GM21423 (cell line): ENCODE measurements at regions not wholly inside any gene's neighbourhood (a gene's known extent, or its start where the extent isn't known, plus 50 kb on each side); places are given as distances from the start of the nearest gene placed in this dataset.
"Not testable (repeated sequence)": the region's sequence is repeated elsewhere in the genome, so short reads cannot be mapped to it uniquely, and the experiment has no call there.

Experiments
- ATAC-seq: cut with Tn5 transposase; IDR thresholded peaks from one replicate; pipeline ENCODE4 v1.9.1; 2021; ENCODE audit warnings: mild to moderate bottlenecking, moderate library complexity; ENCODE audit not compliant: unreplicated experiment

DNA sequence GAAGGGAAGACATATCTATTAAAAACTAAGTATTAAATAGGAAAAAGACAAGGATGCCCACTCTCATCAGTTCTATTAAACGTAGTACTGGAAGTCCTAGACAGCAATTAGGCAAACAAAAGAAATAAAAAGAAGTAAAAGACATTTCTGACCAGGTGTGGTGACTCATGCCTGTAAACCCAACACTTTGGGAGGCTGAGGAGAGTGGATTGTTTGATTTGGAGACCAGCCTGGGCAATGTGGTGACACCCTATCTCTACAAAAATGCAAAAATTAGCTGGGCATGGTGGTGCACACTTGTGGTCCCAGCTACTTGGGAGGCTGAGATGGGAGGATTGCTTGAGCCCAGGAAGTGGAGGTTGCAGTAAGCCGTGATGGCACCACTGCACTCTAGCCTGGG lies 1071.8 kb downstream of the FAT4 start:
- no peak for ATAC-seq

DNA sequence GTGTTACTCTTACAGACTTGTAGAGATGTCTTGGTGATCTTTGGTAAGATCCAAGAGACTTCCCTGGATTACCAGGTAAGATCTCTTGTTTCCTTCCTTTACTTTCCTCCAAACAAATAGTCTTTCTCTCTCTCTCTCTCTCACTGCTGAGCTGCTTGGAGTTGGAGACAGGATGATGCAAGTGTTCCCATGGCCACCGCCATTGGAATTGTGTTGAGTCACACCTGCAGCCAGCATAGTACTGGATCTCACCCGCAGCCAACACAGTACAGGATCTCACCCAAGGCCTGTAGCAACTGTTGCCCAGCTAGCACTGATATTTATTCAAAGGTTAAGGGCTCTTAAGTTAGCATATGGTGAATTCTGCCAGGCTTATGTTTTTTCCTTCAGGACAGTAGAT lies 1080.9 kb downstream of the FAT4 start:
- no peak for ATAC-seq

- ATAC-seq, result no peak
Observed at GRCh38 chr4:126396121-126396520, 1081.4 kb downstream of the FAT4 start.

DNA sequence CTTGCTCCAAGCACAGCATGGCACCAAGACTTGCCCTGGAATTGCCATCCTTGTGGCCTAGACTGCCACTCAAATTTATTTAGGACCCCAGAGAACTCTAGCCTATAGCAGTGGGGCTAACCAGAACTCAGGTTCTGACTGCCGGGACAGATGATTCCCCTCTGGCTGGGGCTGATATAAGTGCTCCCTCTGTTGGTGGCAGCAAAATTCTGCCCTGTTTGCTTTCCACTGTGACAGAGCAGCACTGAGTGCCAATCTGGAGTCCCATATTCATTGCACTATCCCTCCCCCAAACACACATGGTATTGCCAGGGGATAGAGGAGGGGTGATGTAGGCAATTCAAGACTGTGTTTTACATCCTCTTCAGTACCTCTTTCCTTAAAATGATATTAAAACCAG lies 1081.9 kb downstream of the FAT4 start:
- no peak for ATAC-seq

GRCh38 chr4:126404549-126404948 lies 1089.8 kb downstream of the FAT4 start:
- ATAC-seq, result no peak

- ATAC-seq, result no peak
Observed at GRCh38 chr4:126405369-126405982, 1090.7 kb downstream of the FAT4 start.

DNA sequence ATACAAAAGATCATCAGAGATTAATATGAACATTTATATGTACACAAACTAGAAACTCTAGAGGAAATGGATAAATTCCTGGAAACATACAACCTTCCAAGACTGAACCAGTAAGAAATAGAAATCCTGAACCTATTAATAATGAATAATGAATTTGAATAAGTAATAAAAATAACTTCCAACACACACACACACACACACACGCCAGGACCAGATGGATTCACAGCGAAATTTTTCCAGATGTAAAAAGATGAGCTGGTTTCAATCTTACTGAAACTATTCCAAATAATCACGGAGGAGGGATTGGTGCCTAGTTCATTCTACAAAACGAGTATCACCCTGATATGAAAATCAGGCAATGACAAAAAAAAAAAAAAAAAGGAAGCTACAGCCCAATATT lies 1095.0 kb downstream of the FAT4 start:
- no peak for ATAC-seq

DNA sequence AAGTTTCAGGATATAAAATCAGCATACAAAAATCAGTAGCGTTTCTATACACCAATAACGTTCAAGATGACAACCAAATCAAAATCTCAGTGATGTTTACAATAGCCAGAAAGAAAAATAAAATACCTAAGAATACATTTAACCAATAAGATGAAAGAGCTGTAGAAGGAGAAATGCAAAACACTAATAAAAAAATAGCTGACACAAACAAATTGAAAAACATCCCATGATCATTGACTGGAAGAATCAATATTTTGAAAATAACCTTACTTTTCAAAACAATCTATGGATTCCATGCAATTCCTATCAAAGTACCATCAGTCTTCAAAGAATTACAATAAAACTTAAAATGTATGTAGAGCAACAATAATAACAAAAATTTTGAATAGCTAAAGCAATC lies 1096.3 kb downstream of the FAT4 start:
- ATAC-seq, result no peak

DNA sequence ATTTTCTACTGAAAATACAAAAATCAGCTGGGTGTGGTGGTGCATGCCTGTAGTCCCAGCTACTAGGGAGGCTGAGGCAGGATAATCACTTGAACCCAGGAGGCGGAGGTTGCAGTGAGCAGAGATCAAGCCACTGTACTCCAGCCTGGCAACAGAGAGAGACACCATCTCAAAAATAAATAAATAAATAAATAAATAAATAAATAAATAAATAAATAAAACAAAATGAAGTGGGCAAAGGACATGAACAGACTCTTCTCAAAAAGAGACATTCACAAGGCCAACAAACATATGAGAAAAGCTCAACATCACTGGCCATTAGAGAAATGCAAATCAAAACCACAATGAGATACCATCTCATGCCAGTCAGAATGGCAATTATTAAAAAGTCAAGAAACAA lies 1097.6 kb downstream of the FAT4 start:
- not testable (repeated sequence) for ATAC-seq

DNA sequence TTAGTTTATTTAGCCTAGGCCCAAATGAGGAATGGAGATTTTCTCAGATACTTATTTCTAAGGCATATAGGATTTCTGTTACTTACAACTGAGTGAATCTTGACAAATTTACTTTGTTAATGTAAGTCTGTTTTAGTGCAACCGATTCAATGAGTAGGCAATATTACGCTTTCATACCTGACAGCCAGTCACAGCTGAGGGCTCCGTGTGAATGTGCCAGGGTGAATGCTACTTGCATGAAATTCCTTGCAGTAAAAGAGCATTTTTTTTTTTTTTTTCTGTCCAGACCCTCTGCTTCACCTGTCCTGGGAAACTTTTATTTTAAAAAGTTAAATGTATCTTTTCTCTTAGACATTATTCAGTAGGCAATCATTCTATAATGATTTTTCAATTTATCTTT lies 1100.0 kb downstream of the FAT4 start:
- ATAC-seq, result no peak

GRCh38 chr4:126419266-126419665 lies 1104.5 kb downstream of the FAT4 start:
- ATAC-seq, result no peak

DNA sequence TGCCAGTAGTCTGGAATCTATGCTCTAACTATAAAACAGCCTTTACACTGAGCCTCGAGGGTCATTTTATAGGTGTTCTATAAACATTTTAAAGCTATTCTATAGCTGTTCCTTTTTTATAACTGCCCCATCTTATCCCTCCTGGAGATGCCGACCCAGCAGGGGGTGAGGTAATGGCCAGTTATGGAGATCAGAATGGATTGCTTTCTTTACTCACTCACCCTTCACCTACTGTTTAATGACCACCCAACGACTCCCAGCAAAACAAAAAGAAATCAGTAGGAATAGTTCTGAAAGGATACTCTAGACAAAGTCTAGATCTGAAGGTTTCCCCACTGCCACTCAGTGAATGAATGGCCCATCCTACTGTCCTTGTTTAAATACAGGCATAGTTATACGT lies 1113.1 kb downstream of the FAT4 start:
- no peak for ATAC-seq

DNA sequence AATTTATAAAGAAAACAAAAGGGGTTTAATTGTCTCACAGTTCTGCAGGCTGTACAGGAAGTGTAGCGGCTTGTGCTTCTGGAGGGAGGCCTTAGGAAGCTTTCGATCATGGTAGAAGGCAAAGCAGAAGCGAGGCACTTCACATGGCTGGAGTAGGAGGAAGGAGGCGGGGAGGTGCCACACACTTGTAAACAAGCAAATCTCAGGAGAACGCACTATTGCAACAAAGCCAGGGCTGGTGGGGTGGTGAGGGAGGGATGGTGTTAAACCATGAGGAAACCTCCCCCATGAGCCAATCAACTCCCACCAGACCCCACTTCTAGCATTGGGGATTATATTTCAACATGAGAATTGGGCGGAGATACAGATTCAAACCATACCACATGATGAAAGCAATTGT lies 1116.3 kb downstream of the FAT4 start:
- no peak for ATAC-seq

DNA sequence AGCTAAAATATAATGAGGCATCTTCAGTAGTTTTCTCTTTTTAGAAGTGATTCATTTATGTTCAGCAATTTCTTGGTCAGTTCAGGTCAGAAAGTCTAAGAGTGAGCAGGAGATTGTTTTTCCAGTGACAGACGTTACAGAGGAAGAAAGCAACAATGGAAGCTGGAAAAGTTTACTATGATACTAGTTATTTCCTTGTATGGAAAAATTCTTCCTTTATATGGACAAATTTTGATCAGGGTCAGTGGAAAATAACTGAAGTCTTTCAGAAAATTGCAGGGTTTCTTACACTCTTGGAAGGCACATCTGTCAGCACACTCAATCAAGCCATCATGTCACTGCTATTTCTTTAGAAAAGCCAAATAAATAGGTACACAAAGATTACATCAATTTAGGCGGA lies 1120.7 kb downstream of the FAT4 start:
- ATAC-seq, result no peak

DNA sequence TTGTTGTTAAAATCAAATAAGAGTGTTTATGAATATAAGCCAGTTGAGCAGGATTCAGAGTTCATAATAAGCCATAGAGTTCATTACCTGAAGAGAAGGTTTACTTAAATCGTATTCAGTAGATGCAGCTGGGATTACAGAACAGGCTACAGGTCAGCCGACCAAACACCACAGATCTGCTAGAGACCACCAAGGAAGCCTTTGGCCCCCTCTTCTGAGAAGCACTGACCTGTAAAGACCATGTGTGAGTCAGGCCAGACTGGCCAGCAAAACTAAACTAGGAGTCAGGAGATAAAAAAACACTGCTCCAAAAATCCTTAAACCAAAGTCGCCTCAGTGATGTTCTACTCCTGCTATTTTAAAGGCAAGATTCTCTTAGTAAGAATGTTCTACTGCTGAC lies 1125.5 kb downstream of the FAT4 start:
- no peak for ATAC-seq

GRCh38 chr4:126441173-126442035 lies 1126.6 kb downstream of the FAT4 start:
- no peak for ATAC-seq

DNA sequence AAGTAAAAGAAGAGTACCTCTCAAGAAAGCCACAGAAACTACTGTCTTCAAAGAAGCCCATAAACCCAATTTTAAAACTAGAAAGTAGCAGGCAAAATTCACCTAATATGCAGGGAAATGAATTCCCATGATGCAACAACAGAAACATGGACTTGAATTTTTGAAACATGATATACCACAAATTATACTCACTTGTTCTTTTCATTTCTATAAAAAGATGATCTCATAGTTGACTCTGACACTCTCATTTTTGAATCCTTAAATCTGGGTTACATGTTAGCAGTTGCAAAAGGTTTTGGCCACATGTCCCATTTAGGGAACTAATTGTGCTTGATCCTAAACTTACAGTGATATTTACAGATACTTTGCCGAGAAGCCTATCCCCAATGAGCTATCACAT lies 1130.8 kb downstream of the FAT4 start:
- ATAC-seq, result no peak

GRCh38 chr4:126446917-126447316 lies 1132.2 kb downstream of the FAT4 start:
- ATAC-seq, result no peak

GRCh38 chr4:126448086-126448845 lies 1133.5 kb downstream of the FAT4 start:
- no peak for ATAC-seq

DNA sequence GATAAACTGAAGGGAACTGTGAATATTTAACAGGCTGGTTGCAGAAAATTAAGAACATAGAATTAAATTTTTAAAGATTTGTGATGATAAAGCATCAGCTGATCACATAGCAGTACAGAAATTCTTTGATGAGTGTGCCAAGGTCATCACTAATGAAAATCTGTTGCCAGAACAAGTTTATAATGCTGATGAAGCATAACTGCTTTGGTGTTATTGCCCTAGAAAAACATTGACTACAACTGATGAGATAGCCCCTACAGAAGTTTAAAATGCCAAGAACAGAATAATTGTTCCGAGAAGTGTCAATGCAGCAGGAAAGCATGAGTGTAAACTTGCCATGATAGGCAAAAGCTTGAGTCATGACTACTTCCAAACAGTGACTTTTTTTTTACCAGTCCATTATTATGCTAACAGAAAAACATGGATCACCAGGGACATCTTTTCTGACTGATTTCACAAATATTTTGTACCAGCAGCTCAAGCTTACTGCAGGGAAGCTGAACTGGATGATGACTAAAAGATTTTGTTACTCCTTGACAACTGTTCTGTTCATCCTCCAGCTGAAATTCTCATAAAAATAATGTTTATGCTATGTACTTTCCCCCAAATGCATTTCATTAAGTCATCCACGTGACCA lies 1136.6 kb downstream of the FAT4 start:
- ATAC-seq, result no peak

GRCh38 chr4:126455865-126456264 lies 1141.1 kb downstream of the FAT4 start:
- ATAC-seq, result no peak
